ENCODE measurements at regions not wholly inside any gene's neighbourhood (a gene's known extent, or its start where the extent isn't known, plus 50 kb on each side); places are given as distances from the start of the nearest gene placed in this dataset.

DNA sequence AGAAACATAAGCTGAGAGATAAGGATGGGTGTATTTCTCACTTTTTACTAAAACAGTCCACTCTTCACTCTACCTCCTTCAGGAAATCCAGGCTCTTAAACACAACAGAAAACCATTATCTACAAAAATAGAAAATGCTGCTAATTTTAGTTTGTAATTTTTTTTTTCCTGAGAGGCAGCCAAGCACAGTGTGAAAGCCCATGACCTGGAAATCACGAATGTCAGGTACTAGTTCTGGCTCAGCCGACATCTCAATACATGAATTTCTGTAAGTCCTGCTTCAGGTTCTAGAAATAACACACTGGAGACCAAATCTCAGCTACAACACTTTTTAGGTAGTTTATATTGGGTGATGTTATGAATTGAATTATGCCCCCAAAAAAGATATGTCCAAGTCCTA, 308.9 kb downstream of the KCNA4 start:
- TF ChIP-seq POLR2A (IDR thresholded peaks at IDR 0.05) = no peak
- TF ChIP-seq, protein P1, sequence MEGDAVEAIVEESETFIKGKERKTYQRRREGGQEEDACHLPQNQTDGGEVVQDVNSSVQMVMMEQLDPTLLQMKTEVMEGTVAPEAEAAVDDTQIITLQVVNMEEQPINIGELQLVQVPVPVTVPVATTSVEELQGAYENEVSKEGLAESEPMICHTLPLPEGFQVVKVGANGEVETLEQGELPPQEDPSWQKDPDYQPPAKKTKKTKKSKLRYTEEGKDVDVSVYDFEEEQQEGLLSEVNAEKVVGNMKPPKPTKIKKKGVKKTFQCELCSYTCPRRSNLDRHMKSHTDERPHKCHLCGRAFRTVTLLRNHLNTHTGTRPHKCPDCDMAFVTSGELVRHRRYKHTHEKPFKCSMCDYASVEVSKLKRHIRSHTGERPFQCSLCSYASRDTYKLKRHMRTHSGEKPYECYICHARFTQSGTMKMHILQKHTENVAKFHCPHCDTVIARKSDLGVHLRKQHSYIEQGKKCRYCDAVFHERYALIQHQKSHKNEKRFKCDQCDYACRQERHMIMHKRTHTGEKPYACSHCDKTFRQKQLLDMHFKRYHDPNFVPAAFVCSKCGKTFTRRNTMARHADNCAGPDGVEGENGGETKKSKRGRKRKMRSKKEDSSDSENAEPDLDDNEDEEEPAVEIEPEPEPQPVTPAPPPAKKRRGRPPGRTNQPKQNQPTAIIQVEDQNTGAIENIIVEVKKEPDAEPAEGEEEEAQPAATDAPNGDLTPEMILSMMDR (IDR thresholded peaks at IDR 0.05) = no peak
